ENCODE measurements at regions not wholly inside any gene's neighbourhood (a gene's known extent, or its start where the extent isn't known, plus 50 kb on each side); places are given as distances from the start of the nearest gene placed in this dataset.

- no peaks in the 10 kb centered on the region for H3K4me1 ChIP-seq (ENCODE audit: insufficient read depth, low read length)
- no peaks in the 10 kb centered on the region for H3K36me3 ChIP-seq (replicated peaks in 1 of 2; ENCODE audit: control insufficient read depth in 1 of 2, insufficient read depth in 2 of 2, low read length in 2 of 2)
- no peak overlapping the region for H3K4me3 ChIP-seq (replicated peaks in 1 of 3; ENCODE audit: insufficient read depth in 1 of 3, low read depth in 2 of 3, low read length in 3 of 3)
- no peaks in the 10 kb centered on the region for H3K9me3 ChIP-seq (ENCODE audit: low read length)
- no peak for DNase-seq (ENCODE audit: low spot score)
- BruUV-seq (replicated peaks) = no TSS peak
- H4K20me1 ChIP-seq (ENCODE audit: insufficient read depth, low read length) = no peaks in the 10 kb centered on the region
- no peak for FAIRE-seq
- H3K27ac ChIP-seq (ENCODE audit: extremely low read length, insufficient read depth, low read length) = no peak overlapping the region
- POLR2A ChIA-PET = no interaction called here
- TF ChIP-seq ARNTL (CRISPR knock-in tag; IDR thresholded peaks at IDR 0.05) (no peak), SP4 (CRISPR knock-in tag; IDR thresholded peaks at IDR 0.05) (no peak), EZH2 (conservative IDR thresholded peaks at IDR 0.05; ENCODE audit: low read depth, low read length) (no peak)
- H3K79me2 ChIP-seq (ENCODE audit: insufficient read depth, low read length) = no peaks in the 10 kb centered on the region
- in situ Hi-C loops (cut with HindIII; ENCODE audit: extremely low pct_ligation_motif_present, low pct_unique_long_range_greater_than_20kb) = no loop called here
- H3K4me2 ChIP-seq (ENCODE audit: low read depth, low read length) = no peak overlapping the region
- peaks cover 0 to 4% of the 10 kb centered on the region in 2 experiments; a peak in 2 of 5 replicates for H3K27me3 ChIP-seq (ENCODE audit: control insufficient read depth in 1 of 2, insufficient read depth in 2 of 2, low read length in 2 of 2)
- H3K9ac ChIP-seq (ENCODE audit: insufficient read depth, low read depth, low read length) = no peak overlapping the region
- CTCF ChIA-PET (ENCODE audit: low intra/inter-chr PET ratio, low total read pairs) = no interaction called here
- no peak for ATAC-seq
- no peak overlapping the region for H2AFZ ChIP-seq (ENCODE audit: low read length)
- WGBS (ENCODE audit: low lambda C conversion rate) = 31% methylated on average over 4 of the region's 4 CpGs
- intact Hi-C loops (cut with micrococcal nuclease; ENCODE audit: unreplicated experiment) = no loop called here
These were observed 57.8 kb downstream of the GCC1 start for GRCh38 chr7:127527561-127527960.

- TF ChIP-seq ZBTB46 (CRISPR knock-in tag; IDR thresholded peaks at IDR 0.05; ENCODE audit: borderline replicate concordance) (no peak), FUBP1 (CRISPR knock-in tag; IDR thresholded peaks at IDR 0.05; ENCODE audit: borderline replicate concordance) (no peak), CHD4 (IDR thresholded peaks at IDR 0.05; ENCODE audit: borderline replicate concordance, low read length) (no peak), ZNF720 (CRISPR knock-in tag; IDR thresholded peaks at IDR 0.05) (no peak), ARNT (IDR thresholded peaks at IDR 0.05) (no peak), NR2F6 (IDR thresholded peaks at IDR 0.05) (no peak), NR2F6 (CRISPR knock-in tag; IDR thresholded peaks at IDR 0.05) (no peak)
- Histone ChIP-seq H3K9ac (ENCODE audit: insufficient read depth, low read depth, low read length) (no peak overlapping the region), H3K9me3 (ENCODE audit: low read length) (no peaks in the 10 kb centered on the region), H3K4me3 (replicated peaks in 1 of 3; ENCODE audit: insufficient read depth in 1 of 3, low read depth in 2 of 3, low read length in 3 of 3) (no peak overlapping the region), H2AFZ (ENCODE audit: low read length) (no peak overlapping the region), H3K79me2 (ENCODE audit: insufficient read depth, low read length) (no peaks in the 10 kb centered on the region), H3K36me3 (replicated peaks in 1 of 2; ENCODE audit: control insufficient read depth in 1 of 2, insufficient read depth in 2 of 2, low read length in 2 of 2) (no peaks in the 10 kb centered on the region), H3K27me3 (ENCODE audit: control insufficient read depth in 1 of 2, insufficient read depth in 2 of 2, low read length in 2 of 2) (peaks cover 0 to 4% of the 10 kb centered on the region in 2 experiments; a peak in 2 of 5 replicates), H3K27ac (ENCODE audit: extremely low read length, insufficient read depth, low read length) (no peak overlapping the region), H3K4me1 (ENCODE audit: insufficient read depth, low read length) (no peaks in the 10 kb centered on the region), H4K20me1 (ENCODE audit: insufficient read depth, low read length) (no peaks in the 10 kb centered on the region), H3K4me2 (ENCODE audit: low read depth, low read length) (no peak overlapping the region)
- ATAC-seq (no peak), DNase-seq (ENCODE audit: low spot score) (no peak), FAIRE-seq (no peak)
- ChIA-PET POLR2A (no interaction called here), CTCF (ENCODE audit: low intra/inter-chr PET ratio, low total read pairs) (no interaction called here)
- 21% methylated on average over 5 of the region's 5 CpGs for WGBS (ENCODE audit: low lambda C conversion rate)
- intact Hi-C loops (cut with micrococcal nuclease; ENCODE audit: unreplicated experiment) = no loop called here
- in situ Hi-C loops (cut with HindIII; ENCODE audit: extremely low pct_ligation_motif_present, low pct_unique_long_range_greater_than_20kb) = no loop called here
- BruUV-seq (replicated peaks) = no TSS peak
These were observed 59.4 kb downstream of the GCC1 start for GRCh38 chr7:127525866-127526480.
